ENCODE measurements at regions not wholly inside any gene's neighbourhood (a gene's known extent, or its start where the extent isn't known, plus 50 kb on each side); places are given as distances from the start of the nearest gene placed in this dataset.

GRCh38 chr15:96435022-96435421 is 104.5 kb downstream of the NR2F2 start:
- no peaks in the 10 kb centered on the region for H3K9me3 ChIP-seq (ENCODE audit: control insufficient read depth in 2 of 2, low read length in 2 of 2)
- no peak overlapping the region for H3K27ac ChIP-seq (ENCODE audit: low read length)
- no peaks in the 10 kb centered on the region for H3K4me1 ChIP-seq (ENCODE audit: control insufficient read depth, insufficient read depth, low read length)
- H3K27me3 ChIP-seq (ENCODE audit: control insufficient read depth in 1 of 2, insufficient read depth in 2 of 2, low read length in 2 of 2): no peaks in the 10 kb centered on the region
- no peaks in the 10 kb centered on the region for H3K36me3 ChIP-seq (ENCODE audit: control insufficient read depth in 2 of 2, insufficient read depth in 2 of 2, low read length in 2 of 2)
- no peak overlapping the region for H3K9ac ChIP-seq (ENCODE audit: low read length in 2 of 2)
- H3K4me3 ChIP-seq (ENCODE audit: low read length in 2 of 2): no peak overlapping the region

- no peak overlapping the region for H3K4me3 ChIP-seq (ENCODE audit: low read length in 2 of 2)
- no peaks in the 10 kb centered on the region for H3K4me1 ChIP-seq (ENCODE audit: control insufficient read depth, insufficient read depth, low read length)
- no peak overlapping the region for H3K9ac ChIP-seq (ENCODE audit: low read length in 2 of 2)
- no peaks in the 10 kb centered on the region for H3K9me3 ChIP-seq (ENCODE audit: control insufficient read depth in 2 of 2, low read length in 2 of 2)
- no peaks in the 10 kb centered on the region for H3K27me3 ChIP-seq (ENCODE audit: control insufficient read depth in 1 of 2, insufficient read depth in 2 of 2, low read length in 2 of 2)
- H3K36me3 ChIP-seq (ENCODE audit: control insufficient read depth in 2 of 2, insufficient read depth in 2 of 2, low read length in 2 of 2): no peaks in the 10 kb centered on the region
- H3K27ac ChIP-seq (ENCODE audit: low read length): no peak overlapping the region
Measured at GRCh38 chr15:96435841-96436240, 105.3 kb downstream of the NR2F2 start.

- H3K36me3 ChIP-seq (ENCODE audit: control insufficient read depth in 2 of 2, insufficient read depth in 2 of 2, low read length in 2 of 2): no peaks in the 10 kb centered on the region
- no peaks in the 10 kb centered on the region for H3K9me3 ChIP-seq (ENCODE audit: control insufficient read depth in 2 of 2, low read length in 2 of 2)
- no peak overlapping the region for H3K27ac ChIP-seq (ENCODE audit: low read length)
- H3K9ac ChIP-seq (ENCODE audit: low read length in 2 of 2): no peak overlapping the region
- H3K27me3 ChIP-seq (ENCODE audit: control insufficient read depth in 1 of 2, insufficient read depth in 2 of 2, low read length in 2 of 2): no peaks in the 10 kb centered on the region
- H3K4me3 ChIP-seq (ENCODE audit: low read length in 2 of 2): no peak overlapping the region
- no peaks in the 10 kb centered on the region for H3K4me1 ChIP-seq (ENCODE audit: control insufficient read depth, insufficient read depth, low read length)
Measured at GRCh38 chr15:96440978-96441377, 110.5 kb downstream of the NR2F2 start.

- H3K9ac ChIP-seq (ENCODE audit: low read length in 2 of 2): no peak overlapping the region
- no peaks in the 10 kb centered on the region for H3K36me3 ChIP-seq (ENCODE audit: control insufficient read depth in 2 of 2, insufficient read depth in 2 of 2, low read length in 2 of 2)
- no peak overlapping the region for H3K4me3 ChIP-seq (ENCODE audit: low read length in 2 of 2)
- no peak overlapping the region for H3K27ac ChIP-seq (ENCODE audit: low read length)
- no peaks in the 10 kb centered on the region for H3K4me1 ChIP-seq (ENCODE audit: control insufficient read depth, insufficient read depth, low read length)
- H3K27me3 ChIP-seq (ENCODE audit: control insufficient read depth in 1 of 2, insufficient read depth in 2 of 2, low read length in 2 of 2): no peaks in the 10 kb centered on the region
- no peaks in the 10 kb centered on the region for H3K9me3 ChIP-seq (ENCODE audit: control insufficient read depth in 2 of 2, low read length in 2 of 2)
Measured at GRCh38 chr15:96442076-96442475, 111.6 kb downstream of the NR2F2 start.

GRCh38 chr15:96444865-96445264 is 114.4 kb downstream of the NR2F2 start:
- Histone ChIP-seq H3K9me3 (ENCODE audit: control insufficient read depth in 2 of 2, low read length in 2 of 2) (no peaks in the 10 kb centered on the region), H3K9ac (ENCODE audit: low read length in 2 of 2) (no peak overlapping the region), H3K4me3 (ENCODE audit: low read length in 2 of 2) (no peak overlapping the region), H3K4me1 (ENCODE audit: control insufficient read depth, insufficient read depth, low read length) (no peaks in the 10 kb centered on the region), H3K27me3 (ENCODE audit: control insufficient read depth in 1 of 2, insufficient read depth in 2 of 2, low read length in 2 of 2) (no peaks in the 10 kb centered on the region), H3K27ac (ENCODE audit: low read length) (no peak overlapping the region), H3K36me3 (ENCODE audit: control insufficient read depth in 2 of 2, insufficient read depth in 2 of 2, low read length in 2 of 2) (no peaks in the 10 kb centered on the region)

GRCh38 chr15:96448923-96449322 is 118.4 kb downstream of the NR2F2 start:
- Histone ChIP-seq H3K4me3 (ENCODE audit: low read length in 2 of 2) (no peak overlapping the region), H3K36me3 (ENCODE audit: control insufficient read depth in 2 of 2, insufficient read depth in 2 of 2, low read length in 2 of 2) (no peaks in the 10 kb centered on the region), H3K9ac (ENCODE audit: low read length in 2 of 2) (no peak overlapping the region), H3K4me1 (ENCODE audit: control insufficient read depth, insufficient read depth, low read length) (no peaks in the 10 kb centered on the region), H3K27ac (ENCODE audit: low read length) (no peak overlapping the region), H3K27me3 (ENCODE audit: control insufficient read depth in 1 of 2, insufficient read depth in 2 of 2, low read length in 2 of 2) (no peaks in the 10 kb centered on the region), H3K9me3 (ENCODE audit: control insufficient read depth in 2 of 2, low read length in 2 of 2) (no peaks in the 10 kb centered on the region)

- Histone ChIP-seq H3K9ac (ENCODE audit: low read length in 2 of 2) (no peak overlapping the region), H3K4me1 (ENCODE audit: control insufficient read depth, insufficient read depth, low read length) (no peaks in the 10 kb centered on the region), H3K36me3 (ENCODE audit: control insufficient read depth in 2 of 2, insufficient read depth in 2 of 2, low read length in 2 of 2) (no peaks in the 10 kb centered on the region), H3K27me3 (ENCODE audit: control insufficient read depth in 1 of 2, insufficient read depth in 2 of 2, low read length in 2 of 2) (no peaks in the 10 kb centered on the region), H3K9me3 (ENCODE audit: control insufficient read depth in 2 of 2, low read length in 2 of 2) (no peaks in the 10 kb centered on the region), H3K27ac (ENCODE audit: low read length) (no peak overlapping the region), H3K4me3 (ENCODE audit: low read length in 2 of 2) (no peak overlapping the region)
Measured at GRCh38 chr15:96457841-96458240, 127.3 kb downstream of the NR2F2 start.

GRCh38 chr15:96460106-96460505 is 129.6 kb downstream of the NR2F2 start:
- no peak overlapping the region for H3K9ac ChIP-seq (ENCODE audit: low read length in 2 of 2)
- no peak overlapping the region for H3K4me3 ChIP-seq (ENCODE audit: low read length in 2 of 2)
- H3K9me3 ChIP-seq (ENCODE audit: control insufficient read depth in 2 of 2, low read length in 2 of 2): no peaks in the 10 kb centered on the region
- no peaks in the 10 kb centered on the region for H3K27me3 ChIP-seq (ENCODE audit: control insufficient read depth in 1 of 2, insufficient read depth in 2 of 2, low read length in 2 of 2)
- no peaks in the 10 kb centered on the region for H3K36me3 ChIP-seq (ENCODE audit: control insufficient read depth in 2 of 2, insufficient read depth in 2 of 2, low read length in 2 of 2)
- no peak overlapping the region for H3K27ac ChIP-seq (ENCODE audit: low read length)
- no peaks in the 10 kb centered on the region for H3K4me1 ChIP-seq (ENCODE audit: control insufficient read depth, insufficient read depth, low read length)

GRCh38 chr15:96462768-96463750 is 132.6 kb downstream of the NR2F2 start:
- H3K27me3 ChIP-seq (ENCODE audit: control insufficient read depth in 1 of 2, insufficient read depth in 2 of 2, low read length in 2 of 2): peaks cover 0 to 2% of the 10 kb centered on the region in 2 donors
- no peaks in the 10 kb centered on the region for H3K4me1 ChIP-seq (ENCODE audit: control insufficient read depth, insufficient read depth, low read length)

GRCh38 chr15:96466389-96466947 is 136.0 kb downstream of the NR2F2 start:
- no peaks in the 10 kb centered on the region for H3K9me3 ChIP-seq (ENCODE audit: control insufficient read depth in 2 of 2, low read length in 2 of 2)
- no peak overlapping the region for H3K27ac ChIP-seq (ENCODE audit: low read length)
- no peak overlapping the region for H3K9ac ChIP-seq (ENCODE audit: low read length in 2 of 2)
- peaks cover 0 to 2% of the 10 kb centered on the region in 2 donors for H3K27me3 ChIP-seq (ENCODE audit: control insufficient read depth in 1 of 2, insufficient read depth in 2 of 2, low read length in 2 of 2)
- H3K36me3 ChIP-seq (ENCODE audit: control insufficient read depth in 2 of 2, insufficient read depth in 2 of 2, low read length in 2 of 2): no peaks in the 10 kb centered on the region
- H3K4me1 ChIP-seq (ENCODE audit: control insufficient read depth, insufficient read depth, low read length): no peaks in the 10 kb centered on the region
- no peak overlapping the region for H3K4me3 ChIP-seq (ENCODE audit: low read length in 2 of 2)

More at GRCh38 chr15:96462768-96463750, 132.6 kb downstream of the NR2F2 start:
- Histone ChIP-seq H3K9ac (ENCODE audit: low read length in 2 of 2) (no peak overlapping the region), H3K36me3 (ENCODE audit: control insufficient read depth in 2 of 2, insufficient read depth in 2 of 2, low read length in 2 of 2) (no peaks in the 10 kb centered on the region), H3K4me3 (ENCODE audit: low read length in 2 of 2) (no peak overlapping the region), H3K9me3 (ENCODE audit: control insufficient read depth in 2 of 2, low read length in 2 of 2) (no peaks in the 10 kb centered on the region), H3K27ac (ENCODE audit: low read length) (no peak overlapping the region)

GRCh38 chr15:96468036-96468435 is 137.5 kb downstream of the NR2F2 start:
- H3K36me3 ChIP-seq (ENCODE audit: control insufficient read depth in 2 of 2, insufficient read depth in 2 of 2, low read length in 2 of 2): no peaks in the 10 kb centered on the region
- H3K27ac ChIP-seq (ENCODE audit: low read length): no peak overlapping the region
- H3K4me3 ChIP-seq (ENCODE audit: low read length in 2 of 2): no peak overlapping the region
- H3K27me3 ChIP-seq (ENCODE audit: control insufficient read depth in 1 of 2, insufficient read depth in 2 of 2, low read length in 2 of 2): peaks cover 0 to 2% of the 10 kb centered on the region in 2 donors
- no peaks in the 10 kb centered on the region for H3K9me3 ChIP-seq (ENCODE audit: control insufficient read depth in 2 of 2, low read length in 2 of 2)
- H3K9ac ChIP-seq (ENCODE audit: low read length in 2 of 2): no peak overlapping the region
- H3K4me1 ChIP-seq (ENCODE audit: control insufficient read depth, insufficient read depth, low read length): no peaks in the 10 kb centered on the region
